HG02610 (cell line): ENCODE measurements at regions not wholly inside any gene's neighbourhood (a gene's known extent, or its start where the extent isn't known, plus 50 kb on each side); places are given as distances from the start of the nearest gene placed in this dataset.
"Not testable (repeated sequence)": the region's sequence is repeated elsewhere in the genome, so short reads cannot be mapped to it uniquely, and the experiment has no call there.

Source experiments
- ATAC-seq: cut with Tn5 transposase; IDR thresholded peaks from one replicate; pipeline ENCODE4 v1.9.1; 2021; ENCODE audit warnings: mild to moderate bottlenecking, moderate library complexity; ENCODE audit not compliant: unreplicated experiment

DNA sequence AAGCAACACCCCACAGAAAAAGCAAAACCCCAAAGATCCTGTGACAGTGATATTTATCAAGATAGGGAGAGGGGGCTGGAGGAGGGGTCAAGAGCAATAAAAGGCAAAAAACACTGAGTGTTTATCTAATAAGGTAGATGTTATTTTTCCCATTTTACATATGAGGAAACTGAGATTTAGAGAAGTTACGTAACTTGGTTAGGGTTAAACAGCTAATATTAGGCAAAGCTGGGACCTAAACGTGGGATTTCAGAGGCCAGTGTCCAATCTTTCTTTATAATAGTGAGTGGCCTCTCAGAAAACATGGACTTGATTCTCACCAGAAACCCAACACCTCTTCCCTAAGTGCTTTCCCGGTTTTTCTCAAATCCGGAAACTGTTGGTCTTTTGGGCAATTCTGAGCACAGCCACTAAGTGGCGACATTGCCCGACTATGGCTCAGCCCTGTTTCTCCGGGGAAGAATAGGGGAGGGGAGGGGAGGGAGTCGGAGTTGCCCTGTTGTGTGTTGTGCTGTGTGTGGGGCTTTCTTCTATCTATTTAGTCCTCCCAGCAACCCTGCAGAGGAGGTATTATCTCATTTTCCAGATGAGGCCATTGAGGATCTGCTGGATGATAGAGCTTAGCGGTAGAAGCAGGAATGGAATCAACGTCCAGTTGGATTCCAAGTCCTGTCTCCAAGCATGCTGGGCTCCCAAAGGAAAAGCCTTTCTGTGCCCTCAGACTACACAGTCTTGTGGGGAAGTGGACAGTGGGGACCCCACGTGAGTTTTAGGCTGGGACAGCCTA, 58.7 kb upstream of the ETV3 start:
- ATAC-seq = not testable (repeated sequence)

GRCh38 chr1:157196245-157196543, 58.0 kb upstream of the ETV3 start:
- ATAC-seq = no peak

DNA sequence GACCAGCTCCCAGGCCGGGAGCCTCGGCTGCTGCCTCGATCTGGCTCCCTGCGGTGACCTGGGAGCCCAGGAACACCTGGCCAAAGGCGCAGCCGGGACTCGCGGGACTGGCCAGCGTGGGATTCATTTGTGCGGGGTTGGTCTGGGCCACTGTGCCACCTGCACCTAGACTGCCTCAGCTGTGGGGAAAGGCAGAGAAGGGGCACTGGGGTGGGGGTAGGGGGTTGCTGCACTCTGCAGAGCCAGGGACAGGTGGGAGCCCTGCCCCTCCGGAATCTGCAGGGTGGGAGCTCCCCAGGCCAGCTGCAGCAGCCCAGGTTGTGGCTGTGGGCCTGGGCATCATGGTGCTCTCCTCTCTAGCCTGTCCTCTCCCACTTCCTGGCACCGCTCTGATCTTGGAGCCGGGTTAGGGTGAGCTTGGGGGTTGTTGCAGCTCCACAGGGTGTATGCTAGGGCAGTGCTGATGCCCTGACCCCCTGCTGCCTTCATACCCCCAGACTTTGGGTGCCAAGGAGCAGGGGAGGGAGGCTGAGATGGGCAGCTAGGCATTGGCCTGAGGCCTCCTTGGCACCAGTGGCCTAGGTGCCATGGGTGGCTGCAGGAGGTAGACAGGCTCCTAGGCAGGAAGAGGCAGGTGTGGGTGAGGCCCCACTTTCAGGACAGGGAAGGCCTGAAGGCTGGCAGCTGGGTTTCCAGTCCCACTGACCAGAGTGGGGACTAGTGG, 57.5 kb upstream of the ETV3 start:
- no peak for ATAC-seq

DNA sequence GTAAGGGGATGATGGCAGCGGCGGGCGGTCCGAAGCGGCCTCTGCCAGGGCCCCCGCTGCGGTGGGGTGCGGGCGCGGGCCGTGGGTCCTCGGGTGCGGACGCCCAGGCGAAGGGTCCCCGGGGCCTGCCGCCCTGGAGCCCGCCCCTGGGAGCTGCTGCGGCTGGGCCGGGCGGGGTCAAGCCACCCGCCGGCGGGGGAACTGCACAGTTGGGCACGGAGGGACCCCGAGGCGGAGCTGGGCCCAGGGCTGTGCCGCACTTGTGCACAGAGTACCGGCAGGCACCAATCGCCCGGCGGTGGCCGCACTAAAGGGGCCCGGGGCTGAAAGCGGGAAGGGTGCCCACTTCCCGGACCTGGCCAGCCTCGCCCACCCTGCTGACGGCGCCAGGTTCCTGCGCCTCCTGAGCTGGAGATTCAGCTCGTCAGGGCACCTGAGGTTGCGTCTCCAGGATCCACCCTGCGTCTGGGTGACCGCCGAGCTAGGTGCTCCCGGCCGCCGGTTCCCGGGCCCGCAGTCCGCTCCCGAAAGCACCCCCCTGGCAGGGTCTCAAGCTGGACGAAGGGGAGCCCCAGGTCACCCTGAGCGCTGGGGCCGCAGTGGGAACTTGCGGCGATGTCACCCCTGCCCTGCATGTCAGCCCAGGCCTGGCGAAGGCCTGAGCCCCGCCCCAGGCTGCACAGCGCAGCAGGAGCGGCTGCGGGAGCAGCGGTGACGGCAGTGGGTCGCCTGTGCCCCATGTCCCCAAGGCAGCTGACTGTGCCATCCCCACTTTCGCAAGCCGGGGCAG, 56.7 kb upstream of the ETV3 start:
- ATAC-seq = no peak

DNA sequence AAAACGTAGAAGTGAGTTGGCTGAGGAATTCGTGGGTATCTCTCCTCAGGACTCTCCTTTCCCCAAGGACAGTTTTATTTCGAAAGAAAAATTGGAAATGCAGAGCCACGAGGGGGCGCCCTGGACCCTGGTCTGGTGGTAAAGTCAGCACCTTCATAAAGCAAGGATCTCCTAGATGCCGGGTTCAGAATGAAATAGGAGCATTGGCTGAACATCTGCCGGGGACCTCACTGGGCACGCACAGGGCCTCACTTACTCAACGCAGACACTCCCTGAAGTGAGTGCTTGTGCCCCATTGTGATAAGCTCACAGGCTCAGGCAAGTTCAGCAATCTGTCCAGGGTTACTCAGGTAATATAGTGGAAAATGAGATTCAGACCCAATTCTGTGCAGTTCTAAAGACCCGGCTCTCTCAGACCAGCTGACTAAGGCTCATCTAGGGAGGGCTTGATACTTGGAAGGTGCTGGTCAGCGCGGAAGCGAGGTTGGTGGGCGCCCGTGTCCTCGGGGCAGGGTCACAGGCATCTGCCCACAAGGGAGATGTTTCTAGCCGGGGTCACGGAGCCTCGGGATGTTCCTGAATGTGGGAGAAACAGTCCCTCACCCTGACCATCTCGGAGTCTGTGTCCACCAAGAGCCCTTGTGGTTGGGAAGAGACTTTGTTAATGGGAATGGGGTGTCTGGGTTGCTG, 55.7 kb upstream of the ETV3 start:
- ATAC-seq = no peak

- ATAC-seq = no peak
Observed at GRCh38 chr1:157193219-157193618, 55.0 kb upstream of the ETV3 start.

GRCh38 chr1:157189986-157190982, 52.1 kb upstream of the ETV3 start:
- ATAC-seq = no peak

- ATAC-seq = no peak
Observed at GRCh38 chr1:157189096-157189495, 50.9 kb upstream of the ETV3 start.
